Stomach (tissue), 4 donors: ENCODE measurements at regions not wholly inside any gene's neighbourhood (a gene's known extent, or its start where the extent isn't known, plus 50 kb on each side); places are given as distances from the start of the nearest gene placed in this dataset.

Source experiments
- CTCF ChIP-seq, 7 experiments: fragments of 450-650 bp in 4 of 7; fragments of 200-600 bp in 3 of 7; sonication (generic) in 3 of 7; IDR thresholded peaks; one replicate each; pipeline ENCODE4 v1.5.1; 2016 to 2019; ENCODE audit warnings: antibody characterized with exemption in 7 of 7, control low read depth in 2 of 7, mild to moderate bottlenecking in 1 of 7
- POLR2A ChIP-seq, 4 donors: fragments of 450-650 bp; IDR thresholded peaks; one replicate each; pipeline ENCODE4 v1.6.1; 2016; ENCODE audit warnings: antibody characterized with exemption in 4 of 4, control low read depth in 2 of 4, mild to moderate bottlenecking in 1 of 4, moderate library complexity in 1 of 4

- TF ChIP-seq POLR2A (IDR thresholded peaks at IDR 0.05) = no peak
- no peak for TF ChIP-seq CTCF (IDR thresholded peaks at IDR 0.05)
Observed at GRCh38 chr5:39762761-39763160, 338.0 kb upstream of the DAB2 start.
